GM21619 (cell line): ENCODE measurements at regions not wholly inside any gene's neighbourhood (a gene's known extent, or its start where the extent isn't known, plus 50 kb on each side); places are given as distances from the start of the nearest gene placed in this dataset.

ENCODE experiments used
- ATAC-seq: cut with Tn5 transposase; IDR thresholded peaks from one replicate; pipeline ENCODE4 v1.9.1; 2021; ENCODE audit not compliant: unreplicated experiment

- ATAC-seq: no peak
These were observed 726.6 kb downstream of the RFPL4B start for GRCh38 chr6:113073611-113074191.

- no peak for ATAC-seq
These were observed 729.0 kb downstream of the RFPL4B start for GRCh38 chr6:113076116-113076515.

- no peak for ATAC-seq
These were observed 729.7 kb downstream of the RFPL4B start for GRCh38 chr6:113076816-113077215.

GRCh38 chr6:113077794-113078193 is 730.7 kb downstream of the RFPL4B start:
- no peak for ATAC-seq

GRCh38 chr6:113078791-113079190 is 731.7 kb downstream of the RFPL4B start:
- ATAC-seq: no peak

- no peak for ATAC-seq
These were observed 735.6 kb downstream of the RFPL4B start for GRCh38 chr6:113082745-113083144.

GRCh38 chr6:113083947-113084346 is 736.8 kb downstream of the RFPL4B start:
- no peak for ATAC-seq

- no peak for ATAC-seq
These were observed 741.9 kb downstream of the RFPL4B start for GRCh38 chr6:113089056-113089455.

GRCh38 chr6:113092795-113093194 is 745.7 kb downstream of the RFPL4B start:
- ATAC-seq: no peak

GRCh38 chr6:113094779-113095178 is 747.6 kb downstream of the RFPL4B start:
- no peak for ATAC-seq

GRCh38 chr6:113095841-113096240 is 748.7 kb downstream of the RFPL4B start:
- ATAC-seq: no peak

GRCh38 chr6:113102761-113103160 is 754.4 kb upstream of the MARCKS start:
- ATAC-seq: no peak

GRCh38 chr6:113103634-113104361 is 753.3 kb upstream of the MARCKS start:
- no peak for ATAC-seq

GRCh38 chr6:113104541-113104940 is 752.6 kb upstream of the MARCKS start:
- ATAC-seq: no peak

- no peak for ATAC-seq
These were observed 752.2 kb upstream of the MARCKS start for GRCh38 chr6:113104951-113105350.

GRCh38 chr6:113110211-113110610 is 746.9 kb upstream of the MARCKS start:
- no peak for ATAC-seq

- ATAC-seq: no peak
These were observed 745.6 kb upstream of the MARCKS start for GRCh38 chr6:113111550-113111949.

- no peak for ATAC-seq
These were observed 745.1 kb upstream of the MARCKS start for GRCh38 chr6:113112086-113112485.

GRCh38 chr6:113115196-113115595 is 741.9 kb upstream of the MARCKS start:
- ATAC-seq: no peak

- no peak for ATAC-seq
These were observed 736.9 kb upstream of the MARCKS start for GRCh38 chr6:113120224-113120581.

GRCh38 chr6:113120582-113121285 is 736.4 kb upstream of the MARCKS start:
- ATAC-seq: no peak

GRCh38 chr6:113121571-113121970 is 735.6 kb upstream of the MARCKS start:
- ATAC-seq: no peak
